H9 (cell line): ENCODE measurements at regions not wholly inside any gene's neighbourhood (a gene's known extent, or its start where the extent isn't known, plus 50 kb on each side); places are given as distances from the start of the nearest gene placed in this dataset.

ENCODE experiments used
- DNase-seq: peaks from one replicate; pipeline ENCODE4 v3.0.0-alpha.2; 2017
- H2AFZ ChIP-seq: one replicate; pipeline ENCODE4 v1.6.1; 2013; ENCODE audit warnings: mild to moderate bottlenecking, low read length, control low read depth, moderate library complexity
- H2AK5ac ChIP-seq: 2 replicates; pipeline ENCODE4 v1.6.1; 2013; ENCODE audit warnings: low read length, control low read depth, mixed read lengths; ENCODE audit not compliant: insufficient read length
- H2BK120ac ChIP-seq: one replicate; pipeline ENCODE4 v1.6.1; 2013; ENCODE audit warnings: low read depth, mild to moderate bottlenecking, low read length, control low read depth, inconsistent platforms; ENCODE audit not compliant: poor library complexity, severe bottlenecking
- H2BK12ac ChIP-seq: 2 replicates; pipeline ENCODE4 v1.6.1; 2013; ENCODE audit warnings: low read length, control low read depth, mixed read lengths, low read depth; ENCODE audit not compliant: insufficient read length
- H2BK15ac ChIP-seq: 2 replicates; pipeline ENCODE4 v1.6.1; 2013; ENCODE audit warnings: low read depth, low read length, control low read depth
- H2BK20ac ChIP-seq: one replicate; pipeline ENCODE4 v1.6.1; 2013; ENCODE audit warnings: low read depth, mild to moderate bottlenecking, low read length, control low read depth, inconsistent platforms; ENCODE audit not compliant: poor library complexity, severe bottlenecking
- H2BK5ac ChIP-seq: 2 replicates; pipeline ENCODE4 v1.6.1; 2013; ENCODE audit warnings: low read length, control low read depth, mixed read lengths; ENCODE audit not compliant: insufficient read length
- H3K14ac ChIP-seq: 2 replicates; pipeline ENCODE4 v1.6.1; 2013; ENCODE audit warnings: low read length, control low read depth; ENCODE audit not compliant: insufficient read depth
- H3K18ac ChIP-seq: 2 replicates; pipeline ENCODE4 v1.6.1; 2013; ENCODE audit warnings: low read depth, mild to moderate bottlenecking, mixed read lengths, low read length, control low read depth; ENCODE audit not compliant: insufficient read length
- H3K23ac ChIP-seq: 2 replicates; pipeline ENCODE4 v1.6.1; 2013; ENCODE audit warnings: low read length, control low read depth, mixed read lengths, low read depth; ENCODE audit not compliant: insufficient read length
- H3K23me2 ChIP-seq: 2 replicates; pipeline ENCODE4 v1.6.1; 2013; ENCODE audit warnings: low read depth, mild to moderate bottlenecking, mixed read lengths, low read length, control low read depth; ENCODE audit not compliant: insufficient read length, poor library complexity, severe bottlenecking
- H3K27ac ChIP-seq: 2 replicates; pipeline ENCODE4 v1.5.1; 2013; ENCODE audit warnings: low read length, control low read depth, mixed read lengths, low read depth; ENCODE audit not compliant: insufficient read length
- H3K27me3 ChIP-seq: 2 replicates; pipeline ENCODE4 v1.6.1; 2013; ENCODE audit warnings: low read length, control low read depth, inconsistent platforms; ENCODE audit not compliant: insufficient read depth
- H3K4ac ChIP-seq: 2 replicates; pipeline ENCODE4 v1.6.1; 2013; ENCODE audit warnings: low read depth, mild to moderate bottlenecking, control low read depth, inconsistent platforms, low read length, moderate library complexity
- H3K4me1 ChIP-seq: 2 replicates; pipeline ENCODE4 v1.6.1; 2013; ENCODE audit warnings: low read length, control low read depth, inconsistent platforms; ENCODE audit not compliant: insufficient read depth
- H3K4me2 ChIP-seq: 2 replicates; pipeline ENCODE4 v1.6.1; 2013; ENCODE audit warnings: low read length, control low read depth, mixed read lengths; ENCODE audit not compliant: insufficient read length, insufficient read depth
- H3K56ac ChIP-seq: 2 replicates; pipeline ENCODE4 v1.6.1; 2013; ENCODE audit warnings: low read depth, mild to moderate bottlenecking, mixed read lengths, low read length, control low read depth; ENCODE audit not compliant: insufficient read length
- H3K79me1 ChIP-seq: 2 replicates; pipeline ENCODE4 v1.6.1; 2013; ENCODE audit warnings: low read depth, mild to moderate bottlenecking, moderate library complexity, low read length, control low read depth, inconsistent platforms; ENCODE audit not compliant: insufficient read depth, poor library complexity, severe bottlenecking
- H3K79me2 ChIP-seq: 2 replicates; pipeline ENCODE4 v1.6.1; 2013; ENCODE audit warnings: low read length, control low read depth, inconsistent platforms; ENCODE audit not compliant: insufficient read depth
- H3K9ac ChIP-seq: 2 replicates; pipeline ENCODE4 v1.6.1; 2013; ENCODE audit warnings: low read length, control low read depth, mixed read lengths; ENCODE audit not compliant: insufficient read length; ENCODE audit errors: extremely low read depth
- H3K9me3 ChIP-seq: one replicate; pipeline ENCODE4 v1.6.1; 2013; ENCODE audit warnings: low read depth, low read length, inconsistent platforms; ENCODE audit not compliant: control insufficient read depth
- H3T11ph ChIP-seq: one replicate; pipeline ENCODE4 v1.6.1; 2013; ENCODE audit warnings: mild to moderate bottlenecking, low read length, control low read depth, inconsistent platforms
- H4K20me1 ChIP-seq: one replicate; pipeline ENCODE4 v1.6.1; 2013; ENCODE audit not compliant: control insufficient read depth, insufficient read length, insufficient read depth
- H4K5ac ChIP-seq: 2 replicates; pipeline ENCODE4 v1.6.1; 2013; ENCODE audit warnings: low read depth, mild to moderate bottlenecking, mixed read lengths, low read length, control low read depth; ENCODE audit not compliant: insufficient read length
- H4K8ac ChIP-seq: replicated peaks from 2 replicates; pipeline ENCODE4 v1.6.1; 2013; ENCODE audit warnings: low read length, control low read depth, mixed read lengths, low read depth; ENCODE audit not compliant: insufficient read length
- H4K91ac ChIP-seq: 2 replicates; pipeline ENCODE4 v1.6.1; 2013; ENCODE audit warnings: low read depth, mild to moderate bottlenecking, moderate library complexity, mixed read lengths, low read length, control low read depth; ENCODE audit not compliant: insufficient read length
- H3K27ac Mint-ChIP-seq, 3 experiments: 2 replicates in 2 of 3; 3 replicates in 1 of 3; pipeline ENCODE4 v1.8.0; 2020 to 2021; ENCODE audit warnings: mixed read lengths in 3 of 3, mild to moderate bottlenecking in 1 of 3, moderate library complexity in 1 of 3
- H3K27me3 Mint-ChIP-seq: 2 replicates; pipeline ENCODE4 v1.8.0; 2021; ENCODE audit warnings: low read depth, mild to moderate bottlenecking, moderate library complexity, mixed read lengths
- H3K36me3 Mint-ChIP-seq, 3 experiments: 2 replicates in 2 of 3; 3 replicates in 1 of 3; pipeline ENCODE4 v1.8.0; 2020 to 2021; ENCODE audit warnings: low read depth in 3 of 3, mixed read lengths in 3 of 3; ENCODE audit not compliant: insufficient read depth in 1 of 3
- H3K4me1 Mint-ChIP-seq, 2 experiments: 2 replicates each; pipeline ENCODE4 v1.8.0; 2020; ENCODE audit warnings: mixed read lengths in 2 of 2
- H3K4me3 Mint-ChIP-seq, 2 experiments: 2 replicates in 1 of 2; 3 replicates in 1 of 2; pipeline ENCODE4 v1.8.0; 2020 to 2021; ENCODE audit warnings: mild to moderate bottlenecking in 2 of 2, mixed read lengths in 2 of 2, moderate library complexity in 1 of 2
- H3K9me3 Mint-ChIP-seq, 2 experiments: 2 replicates in 1 of 2; 3 replicates in 1 of 2; pipeline ENCODE4 v1.8.0; 2020; ENCODE audit warnings: mild to moderate bottlenecking in 2 of 2, mixed read lengths in 2 of 2, moderate library complexity in 1 of 2
- CTCF ChIP-seq: fragments of 200-600 bp; sonication (generic); conservative IDR thresholded peaks from 3 replicates; pipeline ENCODE4 v1.8.0; 2021; ENCODE audit warnings: antibody characterized with exemption, mild to moderate bottlenecking
- WGBS: extraction: QIAGEN DNeasy Blood & Tissue Kit; methylation state at CpG from one replicate; pipeline ENCODE4 v1.1.7; 2013; ENCODE audit warnings: missing lambda C conversion rate, low lambda C conversion rate, mixed read lengths; ENCODE audit not compliant: insufficient read length; ENCODE audit errors: extremely low coverage; 5-methylcytosine and 5-hydroxymethylcytosine counted together

- H3K9ac ChIP-seq, result no peak overlapping the region
- no peak overlapping the region for H4K91ac ChIP-seq
- H2AK5ac ChIP-seq, result no peak overlapping the region
- H3K79me2 ChIP-seq, result no peaks in the 10 kb centered on the region
- H4K5ac ChIP-seq, result no peak overlapping the region
- H2BK15ac ChIP-seq, result no peak overlapping the region
- H2BK5ac ChIP-seq, result no peak overlapping the region
- Mint-ChIP-seq H3K4me3 (no peak overlapping the region), H3K27ac (no peak overlapping the region), H3K27me3 (no peaks in the 10 kb centered on the region), H3K9me3 (no peaks in the 10 kb centered on the region), H3K36me3 (no peaks in the 10 kb centered on the region; a peak in 1 of 7 replicates), H3K4me1 (peaks cover 6 to 27% of the 10 kb centered on the region in 2 experiments)
- no peak overlapping the region for H3K56ac ChIP-seq
- H3K4me2 ChIP-seq, result no peak overlapping the region
- H3K27me3 ChIP-seq, result no peaks in the 10 kb centered on the region
- TF ChIP-seq CTCF, result no peak
- H2BK12ac ChIP-seq, result no peak overlapping the region
- H3T11ph ChIP-seq, result no peak overlapping the region
- no peaks in the 10 kb centered on the region for H3K79me1 ChIP-seq
- H3K18ac ChIP-seq, result no peak overlapping the region
- no CpG with 5 or more reads among the region's 6 CpGs for WGBS
- H2BK20ac ChIP-seq, result no peak overlapping the region
- H3K4ac ChIP-seq, result no peak overlapping the region
- H4K8ac ChIP-seq, result no peak overlapping the region
- no peak overlapping the region for H2AFZ ChIP-seq
- no peak overlapping the region for H3K23ac ChIP-seq
- no peaks in the 10 kb centered on the region for H4K20me1 ChIP-seq
- H3K27ac ChIP-seq, result no peak overlapping the region
- H3K9me3 ChIP-seq, result no peaks in the 10 kb centered on the region
- no peak overlapping the region for H2BK120ac ChIP-seq
- DNase-seq, result no peak
- no peaks in the 10 kb centered on the region for H3K4me1 ChIP-seq
- H3K14ac ChIP-seq, result no peak overlapping the region
- H3K23me2 ChIP-seq, result no peaks in the 10 kb centered on the region
Measured at GRCh38 chr18:8987241-8987640, 115.3 kb upstream of the NDUFV2 start.
